B cell (primary cell): ENCODE measurements at regions not wholly inside any gene's neighbourhood (a gene's known extent, or its start where the extent isn't known, plus 50 kb on each side); places are given as distances from the start of the nearest gene placed in this dataset.

Experiments
- ATAC-seq: fragments of 200-7000 bp; cut with Tn5 transposase; one replicate; pipeline ENCODE4 v1.10.0; 2021; ENCODE audit warnings: low read depth, mild to moderate bottlenecking, moderate number of reproducible peaks, moderate library complexity
- CTCF ChIA-PET: fragments of 350-600 bp; sonication (Branson Sonifier 250); formaldehyde crosslinking; loops from one replicate; lab custom pipeline; 2021; ENCODE audit warnings: antibody characterized with exemption, inconsistent platforms; lab: Charles Lee
- POLR2A ChIA-PET: fragments of 350-600 bp; sonication (Branson Sonifier 250); formaldehyde crosslinking; loops from one replicate; lab custom pipeline; 2021; ENCODE audit warnings: antibody characterized with exemption; lab: Charles Lee
- DNase-seq: peaks from one replicate; pipeline ENCODE4 v3.0.0; 2013
- H2AFZ ChIP-seq: 2 replicates; pipeline ENCODE4 v1.6.1; 2012; ENCODE audit warnings: mild to moderate bottlenecking, low read depth, low read length; ENCODE audit not compliant: insufficient read depth, poor library complexity, severe bottlenecking
- H3K27ac ChIP-seq, 2 donors: 1 replicate in 1 of 2; 2 replicates in 1 of 2; pipeline ENCODE4 v1.5.1; 2012 to 2013; ENCODE audit warnings: low read length in 2 of 2, mild to moderate bottlenecking in 2 of 2, moderate library complexity in 1 of 2
- H3K27me3 ChIP-seq, 4 experiments: fragments of 200-600 bp in 1 of 4; sonication (generic) in 1 of 4; replicated peaks in 1 of 4; 1 replicate in 2 of 4; 2 replicates in 2 of 4; pipeline versions ENCODE4 v1.6.1 to v1.7.0; 2013 to 2016; ENCODE audit warnings: low read length in 3 of 4, mild to moderate bottlenecking in 2 of 4, mixed read lengths in 1 of 4, moderate library complexity in 1 of 4; ENCODE audit not compliant: insufficient read depth in 4 of 4, control insufficient read depth in 3 of 4; ENCODE audit errors: control extremely low read depth in 1 of 4
- H3K36me3 ChIP-seq, 2 experiments: replicated peaks in 1 of 2; 1 replicate in 1 of 2; 2 replicates in 1 of 2; pipeline versions ENCODE4 v1.6.1 to v1.7.1; 2013; ENCODE audit warnings: low read length in 1 of 2; ENCODE audit not compliant: insufficient read depth in 2 of 2, control insufficient read depth in 1 of 2; ENCODE audit errors: control extremely low read depth in 1 of 2, extremely low read depth in 1 of 2
- H3K4me1 ChIP-seq, 2 donors: fragments of 200-600 bp in 1 of 2; sonication (generic) in 1 of 2; 1 replicate in 1 of 2; 2 replicates in 1 of 2; pipeline versions ENCODE4 v1.5.1 to v1.6.1; 2013 to 2017; ENCODE audit warnings: low read length in 2 of 2; ENCODE audit not compliant: control insufficient read depth in 2 of 2, insufficient read depth in 2 of 2
- H3K4me2 ChIP-seq: replicated peaks from 2 replicates; pipeline ENCODE3; 2012; ENCODE audit warnings: mild to moderate bottlenecking, low read depth, low read length; ENCODE audit not compliant: poor library complexity, severe bottlenecking
- H3K4me3 ChIP-seq, 5 experiments: fragments of 200-600 bp in 1 of 5; sonication (generic) in 1 of 5; 1 replicate in 3 of 5; 2 replicates in 2 of 5; pipeline versions ENCODE4 v1.5.1 to v1.7.0; 2011 to 2016; ENCODE audit warnings: low read length in 4 of 5, mild to moderate bottlenecking in 4 of 5, low read depth in 2 of 5, control low read depth in 1 of 5, moderate library complexity in 1 of 5; ENCODE audit not compliant: insufficient read depth in 1 of 5; ENCODE audit errors: control extremely low read depth in 1 of 5, extremely low read depth in 1 of 5
- H3K79me2 ChIP-seq: fragments of 200-600 bp; sonication (generic); one replicate; pipeline ENCODE4 v1.6.0; 2016; ENCODE audit warnings: low read length; ENCODE audit not compliant: control insufficient read depth, insufficient read depth
- H3K9ac ChIP-seq: fragments of 200-600 bp; sonication (generic); 2 replicates; pipeline ENCODE4 v1.6.1; 2017; ENCODE audit warnings: mild to moderate bottlenecking, low read length, moderate library complexity
- H3K9me3 ChIP-seq, 3 donors: one replicate each; pipeline versions ENCODE4 v1.6.1 to v1.7.1; 2013; ENCODE audit warnings: low read length in 2 of 3; ENCODE audit not compliant: control insufficient read depth in 2 of 3, insufficient read depth in 1 of 3; ENCODE audit errors: control extremely low read depth in 1 of 3
- H4K20me1 ChIP-seq: 2 replicates; pipeline ENCODE4 v1.6.0; 2012; ENCODE audit warnings: mild to moderate bottlenecking, low read length; ENCODE audit not compliant: insufficient read depth, control insufficient read depth, poor library complexity, severe bottlenecking
- H3K27ac Mint-ChIP-seq: one replicate; pipeline ENCODE4 v1.8.0; 2021; ENCODE audit warnings: mixed read lengths
- H3K27me3 Mint-ChIP-seq: one replicate; pipeline ENCODE4 v1.8.0; 2021; ENCODE audit warnings: mixed read lengths
- H3K4me1 Mint-ChIP-seq: one replicate; pipeline ENCODE4 v1.8.0; 2021; ENCODE audit warnings: mixed read lengths
- H3K4me3 Mint-ChIP-seq: one replicate; pipeline ENCODE4 v1.8.0; 2021; ENCODE audit warnings: mixed read lengths
- H3K9me3 Mint-ChIP-seq: one replicate; pipeline ENCODE4 v1.8.0; 2022; ENCODE audit warnings: mixed read lengths; ENCODE audit not compliant: insufficient read depth
- CTCF ChIP-seq: fragments of 200-600 bp; IDR thresholded peaks from one replicate; pipeline ENCODE4 v1.8.0; 2022; ENCODE audit warnings: antibody characterized with exemption, mild to moderate bottlenecking
- EZH2 ChIP-seq: IDR thresholded peaks from 2 replicates; pipeline ENCODE4 v1.6.1; 2012; ENCODE audit warnings: borderline replicate concordance, low read depth, mild to moderate bottlenecking, moderate library complexity, low read length; ENCODE audit not compliant: insufficient read depth, poor library complexity, severe bottlenecking
- WGBS: methylation state at CpG from one replicate; pipeline ENCODE4 v1.1.5; 2013; ENCODE audit warnings: missing lambda C conversion rate; ENCODE audit not compliant: insufficient coverage; 5-methylcytosine and 5-hydroxymethylcytosine counted together
- intact Hi-C: fragments of 100-400 bp; cut with micrococcal nuclease; formaldehyde crosslinking; loops from one replicate; pipeline ENCODE4 v1.10.0; 2022

- TF ChIP-seq EZH2 (no peak), CTCF (no peak)
- DNase-seq (no peak), ATAC-seq (no peak)
- H3K9me3 ChIP-seq: no peaks in the 10 kb centered on the region
- no peaks in the 10 kb centered on the region for H3K36me3 ChIP-seq
- no peaks in the 10 kb centered on the region for H4K20me1 ChIP-seq
- no peak overlapping the region for H3K27ac Mint-ChIP-seq
- no peak overlapping the region for H3K9ac ChIP-seq
- no peaks in the 10 kb centered on the region for H3K79me2 ChIP-seq
- no CpG with 5 or more reads among the region's 1 CpG for WGBS
- H3K27me3 Mint-ChIP-seq: peaks cover 1% of the 10 kb centered on the region
- peaks cover 0 to 5% of the 10 kb centered on the region in 2 donors for H3K4me1 ChIP-seq
- intact Hi-C loops: no loop called here
- no peaks in the 10 kb centered on the region for H3K27me3 ChIP-seq
- H3K4me3 ChIP-seq: no peak overlapping the region
- POLR2A ChIA-PET: no interaction called here
- H2AFZ ChIP-seq: no peak overlapping the region
- H3K27ac ChIP-seq: no peak overlapping the region
- H3K4me3 Mint-ChIP-seq: no peak overlapping the region
- no peak overlapping the region for H3K4me2 ChIP-seq
- CTCF ChIA-PET: no interaction called here
- H3K9me3 Mint-ChIP-seq: no peaks in the 10 kb centered on the region
- H3K4me1 Mint-ChIP-seq: no peaks in the 10 kb centered on the region
Measured at GRCh38 chr1:232558954-232559353, 71.0 kb downstream of the SIPA1L2 start.

- H3K79me2 ChIP-seq: no peaks in the 10 kb centered on the region
- peaks cover 0 to 3% (median 0%) of the 10 kb centered on the region in 4 experiments for H3K27me3 ChIP-seq
- 100% methylated on average over 1 of the region's 3 CpGs for WGBS
- CTCF ChIA-PET: no interaction called here
- H3K9me3 Mint-ChIP-seq: no peaks in the 10 kb centered on the region
- H3K9ac ChIP-seq: no peak overlapping the region
- H3K27ac Mint-ChIP-seq: no peak overlapping the region
- no peaks in the 10 kb centered on the region for H3K4me1 Mint-ChIP-seq
- no peak overlapping the region for H3K4me3 Mint-ChIP-seq
- peaks cover 4% of the 10 kb centered on the region for H3K27me3 Mint-ChIP-seq
- no peak for DNase-seq
- ATAC-seq: no peak
- H3K27ac ChIP-seq: no peak overlapping the region
- no peaks in the 10 kb centered on the region for H3K36me3 ChIP-seq
- H3K4me1 ChIP-seq: no peaks in the 10 kb centered on the region
- no peak overlapping the region for H3K4me3 ChIP-seq
- TF ChIP-seq CTCF: no peak
- no peak for TF ChIP-seq EZH2
- POLR2A ChIA-PET: no interaction called here
- no peak overlapping the region for H2AFZ ChIP-seq
- no peaks in the 10 kb centered on the region for H4K20me1 ChIP-seq
- no peaks in the 10 kb centered on the region for H3K9me3 ChIP-seq
- intact Hi-C loops: no loop called here
- H3K4me2 ChIP-seq: no peak overlapping the region
Measured at GRCh38 chr1:232557502-232558191, 72.3 kb downstream of the SIPA1L2 start.
